ENCODE measurements at regions not wholly inside any gene's neighbourhood (a gene's known extent, or its start where the extent isn't known, plus 50 kb on each side); places are given as distances from the start of the nearest gene placed in this dataset.

DNA sequence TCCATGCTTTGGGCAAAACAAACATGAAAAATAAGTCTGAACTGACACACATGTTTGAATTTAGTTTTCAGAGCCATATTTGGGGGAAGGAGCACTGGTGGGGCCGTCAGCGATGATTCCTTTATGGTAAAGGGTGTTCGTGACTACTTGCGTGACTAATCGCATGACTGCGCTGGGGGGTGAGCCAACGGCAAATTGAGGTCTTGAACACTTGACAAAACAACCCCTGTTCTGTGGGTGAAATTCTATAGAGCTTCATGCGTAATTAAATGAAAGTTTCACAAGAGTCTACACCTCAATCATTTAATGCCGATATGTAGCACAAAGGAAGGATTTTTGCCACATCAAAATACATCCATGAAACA lies 127.5 kb upstream of the CYP1B1 start:
- no peak for TF ChIP-seq POLR2AphosphoS5 (IDR thresholded peaks at IDR 0.05; ENCODE audit: low read depth, low read length)
- TF ChIP-seq, protein P1, sequence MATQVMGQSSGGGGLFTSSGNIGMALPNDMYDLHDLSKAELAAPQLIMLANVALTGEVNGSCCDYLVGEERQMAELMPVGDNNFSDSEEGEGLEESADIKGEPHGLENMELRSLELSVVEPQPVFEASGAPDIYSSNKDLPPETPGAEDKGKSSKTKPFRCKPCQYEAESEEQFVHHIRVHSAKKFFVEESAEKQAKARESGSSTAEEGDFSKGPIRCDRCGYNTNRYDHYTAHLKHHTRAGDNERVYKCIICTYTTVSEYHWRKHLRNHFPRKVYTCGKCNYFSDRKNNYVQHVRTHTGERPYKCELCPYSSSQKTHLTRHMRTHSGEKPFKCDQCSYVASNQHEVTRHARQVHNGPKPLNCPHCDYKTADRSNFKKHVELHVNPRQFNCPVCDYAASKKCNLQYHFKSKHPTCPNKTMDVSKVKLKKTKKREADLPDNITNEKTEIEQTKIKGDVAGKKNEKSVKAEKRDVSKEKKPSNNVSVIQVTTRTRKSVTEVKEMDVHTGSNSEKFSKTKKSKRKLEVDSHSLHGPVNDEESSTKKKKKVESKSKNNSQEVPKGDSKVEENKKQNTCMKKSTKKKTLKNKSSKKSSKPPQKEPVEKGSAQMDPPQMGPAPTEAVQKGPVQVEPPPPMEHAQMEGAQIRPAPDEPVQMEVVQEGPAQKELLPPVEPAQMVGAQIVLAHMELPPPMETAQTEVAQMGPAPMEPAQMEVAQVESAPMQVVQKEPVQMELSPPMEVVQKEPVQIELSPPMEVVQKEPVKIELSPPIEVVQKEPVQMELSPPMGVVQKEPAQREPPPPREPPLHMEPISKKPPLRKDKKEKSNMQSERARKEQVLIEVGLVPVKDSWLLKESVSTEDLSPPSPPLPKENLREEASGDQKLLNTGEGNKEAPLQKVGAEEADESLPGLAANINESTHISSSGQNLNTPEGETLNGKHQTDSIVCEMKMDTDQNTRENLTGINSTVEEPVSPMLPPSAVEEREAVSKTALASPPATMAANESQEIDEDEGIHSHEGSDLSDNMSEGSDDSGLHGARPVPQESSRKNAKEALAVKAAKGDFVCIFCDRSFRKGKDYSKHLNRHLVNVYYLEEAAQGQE (IDR thresholded peaks at IDR 0.05; ENCODE audit: insufficient read depth in 1 of 2, low read depth in 2 of 2, low read length in 2 of 2) = no peak
- no peak for TF ChIP-seq SIN3A (IDR thresholded peaks at IDR 0.05; ENCODE audit: borderline replicate concordance, insufficient read depth, low read length)

All from PFSK-1 (cell line).